ENCODE measurements at regions not wholly inside any gene's neighbourhood (a gene's known extent, or its start where the extent isn't known, plus 50 kb on each side); places are given as distances from the start of the nearest gene placed in this dataset.
"Not testable (repeated sequence)": the region's sequence is repeated elsewhere in the genome, so short reads cannot be mapped to it uniquely, and the experiment has no call there.

DNA sequence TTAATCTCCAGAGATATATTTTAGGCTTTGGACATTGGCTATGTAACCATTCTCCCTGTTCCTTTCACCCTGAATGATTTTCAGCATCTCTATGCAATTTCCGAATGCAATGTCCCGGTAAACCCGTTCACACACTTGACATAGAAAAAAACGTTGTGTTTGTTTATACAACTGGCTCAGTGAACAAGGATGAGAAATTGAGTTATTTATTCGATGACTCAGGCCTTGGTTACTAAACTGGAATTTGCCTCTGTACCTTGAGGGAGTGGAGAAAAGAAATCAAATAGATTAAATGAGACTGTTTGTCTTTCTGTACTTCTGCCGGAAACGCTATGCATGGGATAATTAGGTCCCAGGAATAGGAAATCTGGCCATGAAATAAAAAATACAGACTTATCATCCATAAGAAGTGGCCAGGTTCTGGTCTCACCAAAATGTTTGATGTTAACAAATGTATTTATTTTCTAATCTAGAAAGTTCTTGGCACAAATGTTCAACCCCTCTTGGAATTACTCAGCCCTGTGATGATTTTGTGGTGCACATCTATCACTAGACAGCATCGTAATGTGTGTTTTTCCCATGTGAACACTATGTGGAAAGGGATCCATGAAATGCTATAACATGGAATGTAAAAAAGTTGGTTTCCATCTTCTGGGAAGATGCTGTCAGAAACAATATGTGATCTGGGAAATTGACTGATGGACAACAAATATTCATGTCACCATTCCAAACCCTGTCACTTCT is 253.9 kb downstream of the DUSP10 start:
- DNase-seq, result no peak

DNA sequence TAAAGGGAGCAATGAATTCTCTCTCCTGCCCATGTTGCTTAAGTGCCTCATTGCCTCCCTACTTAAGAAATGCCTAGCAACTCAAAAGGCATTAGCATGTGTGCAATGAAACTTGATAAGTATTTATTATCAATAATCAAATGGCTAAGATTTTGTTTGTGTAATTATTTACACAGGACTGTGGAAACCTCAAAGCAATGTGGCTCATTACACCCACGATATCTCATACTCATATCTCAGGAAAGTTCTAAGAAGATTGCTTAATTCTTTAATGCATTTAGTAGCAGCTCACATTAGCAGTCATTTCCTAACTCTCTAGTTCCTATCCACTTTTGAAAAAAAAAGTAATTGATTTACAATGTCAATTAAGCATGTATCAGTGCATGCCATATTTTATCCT is 253.3 kb downstream of the DUSP10 start:
- no peak for DNase-seq

DNA sequence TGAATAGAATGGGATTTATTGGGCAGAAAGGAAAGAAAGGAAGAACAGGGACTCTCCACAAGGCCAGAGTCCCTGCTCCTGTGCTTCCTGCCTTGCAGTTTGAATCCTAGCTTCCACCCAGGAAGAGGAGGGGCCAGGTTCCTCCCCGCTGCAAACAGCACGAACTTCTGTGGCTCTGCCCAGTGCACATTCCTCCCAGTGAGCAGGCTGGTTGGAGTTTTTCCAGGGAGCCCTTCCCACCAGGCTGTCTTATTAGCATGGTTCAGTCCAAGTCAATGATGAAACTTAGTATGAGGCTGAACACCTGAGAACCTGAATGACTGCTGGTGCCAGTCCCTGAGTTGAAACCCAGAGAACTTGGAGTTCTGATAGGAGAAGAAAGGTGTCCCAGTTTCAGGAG is 247.2 kb downstream of the DUSP10 start:
- no peak for DNase-seq

DNA sequence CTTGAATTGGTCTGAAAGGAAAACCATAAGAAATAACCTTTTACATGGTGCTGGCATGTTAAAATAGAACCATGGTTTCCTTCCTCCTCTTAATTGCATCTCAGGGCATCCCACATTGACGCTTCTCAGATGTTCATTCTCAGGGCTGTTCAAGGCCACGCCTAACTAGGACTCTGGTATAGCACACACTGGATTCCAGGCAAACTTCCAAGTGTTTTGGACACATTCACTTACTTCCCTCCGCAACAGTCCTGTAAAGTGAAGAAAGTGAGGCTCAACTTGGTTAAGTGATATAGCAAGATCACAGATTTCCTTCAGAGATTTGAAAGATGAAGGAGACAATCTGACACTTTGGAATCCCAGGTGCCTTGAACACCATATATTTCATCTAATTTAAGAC is 244.8 kb downstream of the DUSP10 start:
- DNase-seq, result no peak

DNA sequence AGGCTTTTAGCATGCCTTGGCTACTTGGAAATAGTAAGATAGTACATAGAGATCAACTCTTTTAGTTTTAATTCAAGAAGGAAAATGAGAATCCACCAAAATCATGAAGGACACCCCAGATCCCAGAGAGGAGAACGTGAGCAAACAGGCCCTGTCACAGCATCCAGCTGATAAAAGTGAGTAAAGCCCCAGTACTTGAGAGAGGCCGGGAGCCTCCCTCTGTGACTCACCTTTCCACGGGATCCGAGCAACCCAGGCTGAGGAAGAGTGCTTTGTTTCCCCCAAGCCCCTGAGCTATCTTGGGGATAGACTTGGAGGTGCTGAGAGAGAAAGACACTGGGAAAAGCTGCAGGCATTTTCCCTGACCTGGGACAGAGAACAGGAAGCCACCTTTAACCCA is 238.6 kb downstream of the DUSP10 start:
- no peak for DNase-seq

DNA sequence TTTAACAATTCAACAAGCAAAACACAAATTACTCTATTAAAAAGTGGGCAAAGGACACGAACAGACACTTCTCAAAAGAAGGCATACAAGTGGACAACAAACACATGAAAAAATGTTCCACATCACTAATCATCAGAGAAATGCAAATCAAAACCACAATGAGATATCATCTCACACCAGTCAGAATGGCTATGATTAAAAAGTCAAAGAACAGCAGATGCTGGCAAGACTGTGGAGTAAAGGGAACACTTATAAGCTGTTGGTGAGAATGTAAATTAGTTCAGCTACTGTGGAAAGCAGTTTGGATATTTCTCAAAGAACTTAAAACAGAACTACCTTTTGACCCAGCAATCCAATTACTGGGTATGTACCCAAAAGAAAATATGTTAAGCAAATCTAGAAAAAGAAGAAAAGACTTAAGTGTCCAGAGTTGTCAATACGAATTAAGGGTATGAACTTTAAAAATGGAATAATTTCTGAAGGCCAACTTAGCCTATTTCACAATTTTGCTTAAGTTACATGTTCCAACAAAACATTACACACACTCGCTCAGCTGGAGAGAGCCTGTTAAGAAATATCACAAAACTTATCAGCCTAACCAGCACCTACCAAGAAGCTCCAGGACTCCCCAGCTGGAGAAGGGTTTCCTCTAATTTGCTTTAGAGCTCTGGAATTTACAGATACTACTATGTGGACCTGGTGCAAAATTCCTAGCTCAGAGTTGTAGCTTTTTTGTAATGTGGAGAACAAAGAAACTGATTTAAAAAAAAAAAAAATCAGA is 232.1 kb downstream of the DUSP10 start:
- DNase-seq, result no peak

DNA sequence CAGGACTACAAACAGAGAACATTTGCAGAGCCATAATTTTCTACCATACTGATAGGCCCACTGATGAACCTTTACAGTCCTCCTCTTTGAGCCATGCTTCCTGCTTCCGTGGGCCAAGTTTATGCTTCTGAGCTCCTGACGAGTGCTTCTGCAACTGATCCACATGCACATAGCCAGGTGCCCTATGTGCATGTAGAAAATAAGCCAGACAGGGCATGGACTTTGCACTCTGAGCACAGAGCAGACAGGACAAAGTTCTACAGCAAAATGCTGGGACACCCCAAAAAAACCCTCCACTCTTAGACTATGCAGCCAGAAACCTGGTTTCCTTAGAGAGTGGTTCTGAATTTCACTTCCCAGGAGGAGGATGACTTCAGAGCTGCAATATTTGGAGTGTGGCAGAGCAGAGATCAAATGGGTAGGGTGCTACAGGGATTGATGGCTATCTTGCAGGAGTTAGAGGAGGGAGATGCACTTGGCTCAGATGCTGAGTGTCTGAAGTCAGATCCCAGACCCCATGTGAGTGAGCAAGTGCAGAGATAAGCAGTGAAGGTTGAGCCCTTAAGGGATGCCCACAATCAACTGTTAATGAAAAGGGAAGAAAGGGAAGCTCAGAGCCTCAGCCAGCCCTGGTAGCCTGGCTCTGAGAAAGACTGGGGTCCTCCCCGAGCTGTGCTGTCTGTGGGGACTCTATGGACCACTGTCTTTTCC is 230.9 kb downstream of the DUSP10 start:
- DNase-seq, result no peak

DNA sequence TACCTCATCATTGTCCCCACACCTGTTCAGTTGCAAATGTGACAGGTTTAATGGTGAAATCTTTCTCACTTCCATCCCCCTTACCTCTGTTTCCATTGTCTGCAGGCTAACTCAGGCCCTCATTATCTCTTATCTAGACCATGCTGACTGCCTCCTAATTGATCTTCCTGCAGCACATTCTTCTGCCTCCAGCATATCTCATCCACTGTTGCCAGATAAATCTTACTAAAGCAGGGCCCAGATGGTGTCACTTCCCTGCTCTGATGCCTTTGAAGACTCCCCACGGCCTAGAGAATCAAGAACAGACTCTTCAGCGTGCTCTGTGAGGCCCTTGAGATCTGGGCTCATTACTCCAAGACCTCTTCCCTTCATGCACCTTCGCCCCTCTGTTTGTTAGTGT is 230.1 kb downstream of the DUSP10 start:
- DNase-seq, result no peak

DNA sequence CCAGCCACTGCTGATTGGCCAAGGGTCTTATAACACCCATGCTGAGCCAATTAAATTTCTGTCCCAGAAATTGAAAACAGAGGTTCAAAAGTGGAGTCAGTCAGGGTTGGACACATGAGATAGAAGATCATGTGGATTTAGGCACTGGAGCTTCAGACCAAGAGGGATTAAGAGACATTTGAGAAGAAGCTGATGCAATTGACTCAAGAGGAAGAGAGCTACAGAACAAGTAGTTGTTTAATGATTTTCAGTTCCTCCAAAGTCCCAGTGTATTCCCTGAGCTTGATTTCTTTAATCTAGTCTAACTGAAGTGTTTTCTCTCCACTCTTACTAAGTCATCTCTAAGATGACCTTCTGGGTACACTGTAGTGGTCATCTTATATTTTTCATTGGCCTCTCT is 227.1 kb downstream of the DUSP10 start:
- DNase-seq, result no peak

DNA sequence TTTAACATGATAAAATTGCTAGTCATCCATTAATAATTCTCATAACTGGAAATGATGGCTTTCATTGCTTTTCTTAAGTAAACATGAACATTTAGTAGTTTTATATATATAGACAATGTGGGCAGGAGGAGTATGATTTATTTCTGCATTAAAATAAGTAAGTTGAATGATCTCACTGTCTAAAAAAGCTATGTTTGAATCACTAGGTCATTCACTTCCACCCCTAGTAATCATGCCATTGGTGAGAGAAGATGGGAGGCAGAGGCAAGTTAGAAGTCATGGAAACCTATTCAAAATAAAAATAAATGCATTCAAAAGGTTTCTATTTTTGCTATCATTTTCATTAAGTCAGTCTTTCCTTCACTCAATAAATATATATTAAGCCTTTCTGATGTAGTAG is 226.4 kb downstream of the DUSP10 start:
- DNase-seq, result no peak

DNA sequence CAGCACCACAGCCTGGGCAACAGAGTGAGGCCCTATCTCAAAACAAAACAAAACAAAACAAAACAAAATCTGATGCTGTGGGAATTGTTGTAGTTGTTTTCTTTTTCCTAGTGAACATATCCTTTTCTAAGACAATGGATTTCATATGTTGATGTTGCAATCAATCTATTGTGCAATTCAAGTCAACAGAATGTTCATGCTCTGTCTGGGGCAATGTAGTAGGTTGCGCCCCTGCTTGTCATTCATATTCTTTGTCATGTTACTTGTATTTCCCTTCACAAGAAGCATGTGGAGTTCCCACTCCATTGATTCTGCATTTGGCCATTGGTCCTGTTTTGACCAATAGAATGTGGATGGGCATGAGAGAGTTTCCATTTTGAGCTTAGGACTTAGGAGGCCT is 223.9 kb downstream of the DUSP10 start:
- DNase-seq, result no peak

DNA sequence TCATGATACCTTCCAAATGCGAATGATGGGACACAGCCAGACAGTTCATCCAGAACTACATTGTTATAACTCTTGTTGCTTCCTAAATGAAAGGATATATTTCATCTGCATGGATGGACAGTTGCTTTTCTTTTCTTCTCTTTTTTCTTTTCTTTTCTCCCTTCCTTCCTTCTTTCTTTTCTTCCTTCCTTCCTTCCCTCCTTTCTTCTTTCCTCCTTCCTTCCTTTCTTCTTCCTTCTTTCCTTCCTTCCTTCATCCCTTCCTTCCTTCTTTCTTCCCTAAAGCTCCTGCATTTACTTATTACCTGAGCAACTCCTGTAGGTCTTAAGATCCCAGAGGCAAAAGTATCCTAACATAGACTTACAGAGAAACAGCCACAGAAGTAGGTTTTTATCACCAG is 221.6 kb downstream of the DUSP10 start:
- DNase-seq, result no peak

DNA sequence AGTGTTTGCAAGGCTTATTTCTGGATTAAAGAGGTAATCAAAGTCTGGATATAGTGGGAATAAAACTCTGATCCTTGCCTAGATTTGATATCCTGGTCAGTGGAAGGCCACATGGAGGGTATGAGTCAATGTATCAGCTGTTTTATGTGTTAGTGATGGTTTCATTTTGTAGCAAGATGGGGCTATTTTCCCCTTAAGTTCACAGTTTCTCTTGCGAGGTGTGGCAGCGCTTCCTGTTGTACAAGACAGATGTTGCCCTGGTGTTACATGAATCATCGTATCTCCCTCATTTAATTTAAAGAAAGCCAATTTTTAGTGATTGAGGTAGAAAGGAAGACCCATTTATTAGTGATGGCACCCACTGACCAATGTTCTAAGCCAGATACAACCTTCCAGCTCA is 220.2 kb downstream of the DUSP10 start:
- no peak for DNase-seq

DNA sequence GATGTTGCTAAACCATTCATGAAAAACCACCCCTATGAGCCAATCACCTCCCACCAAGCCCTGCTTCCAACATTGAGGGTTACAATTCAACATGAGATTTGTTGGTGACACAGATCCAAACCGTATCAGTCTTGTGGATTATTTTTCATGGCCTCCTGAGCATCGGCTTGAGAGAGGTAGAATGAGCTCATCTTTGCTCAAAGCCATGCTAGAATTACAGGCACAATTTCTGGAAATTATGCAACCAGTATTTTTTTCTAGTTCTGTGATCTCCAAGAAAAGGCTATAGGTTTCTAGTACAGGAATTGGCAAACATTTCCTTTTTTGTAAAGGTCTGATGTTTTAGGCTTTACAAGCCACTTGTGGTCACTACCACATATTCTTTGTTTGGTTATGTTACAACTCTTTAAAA is 219.4 kb downstream of the DUSP10 start:
- no peak for DNase-seq

DNA sequence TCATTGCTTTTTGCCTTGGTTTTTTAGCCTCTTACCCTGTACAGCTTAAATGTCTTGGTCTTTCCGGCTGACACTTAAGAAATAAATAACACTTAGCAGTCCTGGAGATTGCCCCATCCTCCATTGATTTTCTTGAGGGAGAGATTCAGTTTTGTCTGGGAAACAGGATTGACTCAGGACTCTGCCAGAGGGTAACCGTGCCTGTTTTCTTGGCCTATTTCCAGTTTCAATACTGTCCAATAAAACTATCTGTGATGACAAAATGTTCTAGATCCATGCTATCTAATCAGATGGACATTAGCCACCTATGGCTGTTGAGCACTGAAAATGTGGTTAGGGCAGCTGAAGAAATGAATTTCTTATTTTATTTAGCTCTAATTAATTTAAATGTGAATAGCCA is 216.1 kb downstream of the DUSP10 start:
- no peak for DNase-seq

DNA sequence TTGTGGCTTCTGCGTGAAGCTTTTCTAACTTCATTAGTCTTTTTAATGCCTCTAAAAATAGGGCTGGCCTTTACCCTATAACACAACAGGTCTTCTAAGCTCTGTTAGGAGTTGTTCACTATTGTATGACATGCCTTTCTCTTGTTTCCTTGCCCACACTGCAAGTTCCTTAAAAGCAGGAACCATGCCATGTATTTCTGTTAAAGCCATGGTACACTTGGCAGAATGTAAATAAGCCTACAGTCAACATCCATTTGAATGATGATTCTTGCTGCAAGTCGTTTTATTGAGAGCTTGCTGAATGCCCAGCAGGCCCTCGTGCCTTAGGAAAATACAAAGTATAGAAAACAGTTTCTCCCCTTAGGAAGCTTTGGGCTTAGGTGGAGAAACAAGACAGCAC is 214.6 kb downstream of the DUSP10 start:
- DNase-seq, result no peak

DNA sequence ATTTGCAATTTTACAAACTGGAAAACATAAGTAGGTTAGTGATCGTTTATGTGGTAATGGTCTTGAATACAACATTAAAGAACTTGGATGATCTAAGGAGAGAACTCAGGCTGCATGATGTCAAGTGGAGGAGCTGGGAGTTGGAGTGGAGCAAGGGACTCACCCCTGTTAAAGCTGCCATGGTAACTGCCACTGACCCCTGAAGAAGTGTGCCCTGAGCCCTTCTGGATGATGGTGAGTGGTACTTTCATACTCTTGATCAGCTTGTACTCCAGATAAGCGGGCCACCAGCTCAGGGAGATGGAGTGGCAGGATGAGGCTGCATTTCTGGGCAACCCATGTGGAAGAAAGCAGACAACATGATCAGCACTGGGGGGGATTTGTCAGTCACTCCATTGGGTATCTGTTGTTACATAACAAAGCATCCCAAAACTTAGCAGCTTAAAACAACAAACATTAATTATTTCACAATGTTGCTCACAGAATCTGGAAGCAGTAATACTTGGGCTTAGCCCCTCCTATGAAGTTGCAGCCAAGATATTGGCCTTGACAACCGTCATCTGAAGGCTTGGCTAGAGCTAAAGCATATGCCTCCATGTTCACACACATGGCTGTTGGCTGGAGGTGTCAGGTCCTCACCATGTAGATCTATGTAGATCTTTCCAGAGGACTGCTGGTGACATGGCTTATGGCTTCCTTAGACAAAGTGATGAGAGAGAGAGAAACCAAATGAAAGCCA is 213.8 kb downstream of the DUSP10 start:
- DNase-seq, result no peak

DNA sequence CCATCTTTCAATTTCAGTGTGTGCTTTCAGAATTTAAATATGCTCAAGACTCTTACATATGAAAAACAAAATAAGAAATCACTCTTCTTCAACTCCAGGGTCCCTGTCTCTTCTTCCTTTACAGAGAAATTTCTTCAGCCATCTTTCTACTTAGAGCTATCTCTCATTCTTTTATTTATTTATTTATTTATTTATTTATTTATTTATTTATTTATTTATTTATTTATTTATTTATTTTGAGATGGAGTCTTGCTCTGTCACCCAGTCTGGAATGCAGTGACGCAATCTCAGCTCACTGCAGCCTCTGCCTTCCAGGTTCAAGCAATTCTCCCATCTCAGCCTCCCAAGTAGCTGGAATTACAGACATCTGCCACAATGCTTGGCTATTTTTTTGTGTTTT is 211.7 kb downstream of the DUSP10 start:
- DNase-seq, result not testable (repeated sequence)

DNA sequence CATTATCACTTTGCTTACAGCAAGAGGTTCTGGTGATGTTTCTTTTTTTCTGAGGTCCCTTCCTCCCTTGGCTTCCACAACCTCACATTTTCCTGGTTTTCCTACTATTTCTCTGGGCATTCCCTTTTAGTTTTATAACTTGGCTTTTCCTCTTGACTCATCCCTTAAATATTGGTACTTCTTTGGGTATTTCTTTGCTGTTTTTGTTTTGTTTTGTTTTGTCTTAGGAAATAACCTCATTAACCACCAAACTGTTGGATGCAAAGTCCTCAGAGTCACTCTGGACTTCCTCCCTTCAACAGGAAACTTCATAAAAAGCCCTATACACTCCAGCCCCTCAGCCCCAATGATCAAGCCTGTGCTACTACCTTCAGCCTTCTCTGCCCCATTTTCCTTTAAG is 211.1 kb downstream of the DUSP10 start:
- no peak for DNase-seq

DNA sequence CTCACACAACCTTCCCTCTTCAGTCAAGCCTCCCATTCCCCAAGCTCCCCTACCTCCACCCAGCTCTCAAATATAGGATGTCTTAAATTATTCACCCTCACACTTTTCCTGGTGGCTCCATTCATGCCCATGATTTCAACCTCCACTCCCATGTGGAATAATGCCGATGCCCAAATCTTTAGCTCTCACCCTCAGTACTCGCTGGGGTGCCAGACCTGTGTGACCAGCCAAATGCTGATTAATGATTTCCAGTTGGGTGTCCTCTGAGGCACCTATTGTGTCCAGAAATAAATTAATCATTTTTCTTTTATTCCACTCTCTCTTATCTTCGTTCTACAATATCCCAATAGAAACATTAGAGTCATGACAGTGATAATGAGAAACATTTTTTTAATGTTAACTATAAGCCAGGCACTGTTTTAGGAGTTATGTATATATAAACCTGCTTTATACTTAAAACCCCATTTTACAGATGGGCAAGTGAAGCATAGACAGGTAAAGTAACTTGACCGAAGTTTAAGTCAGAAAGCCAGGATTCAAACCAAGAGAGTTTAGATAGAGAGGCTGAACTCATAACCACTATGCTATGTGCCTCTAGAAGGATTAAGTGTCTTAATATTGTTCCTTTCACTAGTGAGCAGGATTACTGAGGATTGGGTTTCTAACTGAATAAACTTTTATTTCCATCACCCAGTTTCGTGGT is 209.7 kb downstream of the DUSP10 start:
- DNase-seq, result no peak

DNA sequence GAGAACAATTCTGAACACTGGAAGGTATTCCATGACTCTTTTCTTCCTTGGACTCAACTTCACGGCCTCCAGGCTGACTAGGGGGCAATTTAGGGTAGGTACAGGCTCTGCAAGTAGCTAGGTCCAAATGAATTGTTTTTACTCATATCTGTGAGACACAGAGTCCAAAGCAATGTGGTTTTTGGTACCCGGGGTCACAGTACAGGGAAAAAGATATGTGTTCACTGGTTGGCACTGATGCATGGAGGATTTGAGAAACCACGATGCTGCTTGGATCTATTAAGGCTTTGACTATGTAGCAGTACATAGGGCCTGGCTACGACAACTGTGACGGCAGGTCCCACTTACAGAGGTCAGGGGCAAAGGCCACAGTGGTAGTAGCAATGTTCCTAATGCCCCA is 200.6 kb downstream of the DUSP10 start:
- DNase-seq, result no peak

DNA sequence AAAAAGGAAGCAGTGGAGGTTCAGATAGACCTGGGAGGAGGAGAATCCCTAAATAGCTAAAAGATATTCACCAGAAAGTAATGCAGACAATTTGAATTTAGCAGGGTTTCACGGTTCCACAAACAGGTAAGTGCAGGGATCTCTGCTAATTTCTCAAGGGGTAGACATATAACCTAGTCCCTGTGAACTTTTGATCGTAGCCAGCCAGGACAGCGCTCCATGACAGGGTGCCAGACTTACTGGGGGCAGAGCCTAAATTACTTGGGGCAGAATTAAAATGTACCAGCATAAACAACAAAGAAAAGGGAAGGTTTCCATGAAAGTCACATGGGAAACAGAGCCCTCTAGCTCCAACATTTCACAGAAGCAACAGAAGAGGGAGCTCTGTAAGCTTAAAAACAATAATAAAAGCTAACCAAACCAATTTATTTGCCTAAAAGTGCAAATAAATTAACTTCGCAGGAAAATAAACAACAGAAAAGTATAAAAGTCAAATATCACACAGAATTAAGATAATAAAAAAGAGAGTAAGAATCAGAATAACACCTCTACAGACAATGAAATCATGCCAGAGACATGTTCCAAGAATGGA is 198.3 kb downstream of the DUSP10 start:
- DNase-seq, result no peak
